NCI-H1417 treated with DMSO at 0.1 percent for 48 hours (cell line): ENCODE measurements at regions not wholly inside any gene's neighbourhood (a gene's known extent, or its start where the extent isn't known, plus 50 kb on each side); places are given as distances from the start of the nearest gene placed in this dataset.
"Not testable (repeated sequence)": the region's sequence is repeated elsewhere in the genome, so short reads cannot be mapped to it uniquely, and the experiment has no call there.

Experiments used
- DNase-seq: peaks from one replicate; lab custom pipeline; 2025; lab: John Stamatoyannopoulos, UW

GRCh38 chr13:81995316-81995715 is 1654.4 kb upstream of the SPRY2 start:
- DNase-seq: no peak

- DNase-seq: no peak
Measured at GRCh38 chr13:81990652-81991051, 1649.7 kb upstream of the SPRY2 start.

- no peak for DNase-seq
Measured at GRCh38 chr13:81988567-81988966, 1647.6 kb upstream of the SPRY2 start.

GRCh38 chr13:81987677-81988357 is 1646.9 kb upstream of the SPRY2 start:
- no peak for DNase-seq

- no peak for DNase-seq
Measured at GRCh38 chr13:81987159-81987558, 1646.2 kb upstream of the SPRY2 start.

- DNase-seq: no peak
Measured at GRCh38 chr13:81986308-81986707, 1645.4 kb upstream of the SPRY2 start.

GRCh38 chr13:81957121-81957520 is 1616.2 kb upstream of the SPRY2 start:
- DNase-seq: no peak

GRCh38 chr13:81929988-81930387 is 1589.1 kb upstream of the SPRY2 start:
- no peak for DNase-seq

- DNase-seq: no peak
Measured at GRCh38 chr13:81927347-81927746, 1586.4 kb upstream of the SPRY2 start.

GRCh38 chr13:81917810-81918209 is 1576.9 kb upstream of the SPRY2 start:
- DNase-seq: no peak

- no peak for DNase-seq
Measured at GRCh38 chr13:81916461-81916860, 1575.5 kb upstream of the SPRY2 start.

GRCh38 chr13:81907787-81908372 is 1567.0 kb upstream of the SPRY2 start:
- no peak for DNase-seq

GRCh38 chr13:81888855-81889254 is 1547.9 kb upstream of the SPRY2 start:
- no peak for DNase-seq

- no peak for DNase-seq
Measured at GRCh38 chr13:81874681-81875661, 1534.0 kb upstream of the SPRY2 start.

- DNase-seq: no peak
Measured at GRCh38 chr13:81874253-81874652, 1533.3 kb upstream of the SPRY2 start.

GRCh38 chr13:81872581-81872980 is 1531.7 kb upstream of the SPRY2 start:
- DNase-seq: no peak

GRCh38 chr13:81871751-81872325 is 1530.9 kb upstream of the SPRY2 start:
- not testable (repeated sequence) for DNase-seq

GRCh38 chr13:81848291-81848690 is 1507.4 kb upstream of the SPRY2 start:
- DNase-seq: no peak

GRCh38 chr13:81846771-81847170 is 1505.8 kb upstream of the SPRY2 start:
- DNase-seq: no peak

- no peak for DNase-seq
Measured at GRCh38 chr13:81821259-81821658, 1480.3 kb upstream of the SPRY2 start.

- DNase-seq: no peak
Measured at GRCh38 chr13:81800433-81800832, 1459.5 kb upstream of the SPRY2 start.

- no peak for DNase-seq
Measured at GRCh38 chr13:81795710-81796109, 1454.8 kb upstream of the SPRY2 start.
